K562 (cell line): ENCODE measurements at regions not wholly inside any gene's neighbourhood (a gene's known extent, or its start where the extent isn't known, plus 50 kb on each side); places are given as distances from the start of the nearest gene placed in this dataset.

Source experiments
- ATAC-seq: fragments of 200-7000 bp; cut with Tn5 transposase; 3 replicates; pipeline ENCODE4 v1.9.1; 2020; ENCODE audit warnings: moderate library complexity
- BruUV-seq: library from RNA; stranded (reverse); fragments of 400-500 nt; replicated peaks from 2 replicates; lab custom pipeline; 2021; lab: Mats Ljungman, UMichigan
- CTCF ChIA-PET: fragments of 300-600 bp; formaldehyde crosslinking; extraction: SDS; loops from one replicate; lab custom pipeline; 2021; ENCODE audit warnings: low intra/inter-chr PET ratio; lab: Yijun Ruan, JAX
- POLR2A ChIA-PET: fragments of 300-600, 350-650 bp; sonication (Branson Sonifier 250); formaldehyde crosslinking; extraction: SDS; loops from one replicate; lab custom pipeline; 2021; ENCODE audit warnings: antibody characterized with exemption, inconsistent platforms; lab: Yijun Ruan, JAX
- DNase-seq, 4 experiments: peaks; one replicate each; pipeline versions ENCODE4 v3.0.0 to v3.0.0-alpha.2; 2011 to 2018; ENCODE audit warnings: low spot score in 3 of 4, mixed read lengths in 3 of 4; ENCODE audit errors: extremely low read depth in 1 of 4
- FAIRE-seq: peaks from 2 replicates; lab custom pipeline; 2011; peaks lifted over from hg19 to GRCh38; lab: Jason Lieb, UNC
- H2AFZ ChIP-seq: 2 replicates; pipeline ENCODE4 v1.6.0; 2011; ENCODE audit warnings: low read depth, low read length, control low read depth, inconsistent platforms
- H3K27ac ChIP-seq: fragments of 200-600 bp; 3 replicates; pipeline ENCODE4 v1.8.0; 2011; ENCODE audit warnings: low read depth, mild to moderate bottlenecking, control low read depth, inconsistent platforms, low read length, moderate library complexity, mixed read lengths; ENCODE audit errors: extremely low read depth
- H3K27me3 ChIP-seq, 2 experiments: fragments of 300-600 bp in 1 of 2; 2 replicates in 1 of 2; 3 replicates in 1 of 2; pipeline versions ENCODE4 v1.6.0 to v1.8.0; 2011; ENCODE audit warnings: inconsistent platforms in 2 of 2, low read length in 2 of 2, mild to moderate bottlenecking in 1 of 2, mixed read lengths in 1 of 2, moderate library complexity in 1 of 2; ENCODE audit not compliant: control insufficient read depth in 2 of 2, insufficient read depth in 2 of 2
- H3K36me3 ChIP-seq: fragments of 300-600 bp; 3 replicates; pipeline ENCODE4 v1.8.0; 2011; ENCODE audit warnings: mild to moderate bottlenecking, low read length, inconsistent platforms; ENCODE audit not compliant: control insufficient read depth, insufficient read depth
- H3K4me1 ChIP-seq, 2 experiments: fragments of 200-600 bp in 1 of 2; replicated peaks in 1 of 2; 2 replicates in 1 of 2; 3 replicates in 1 of 2; pipeline versions ENCODE4 v1.5.1 to v1.8.0; 2011; ENCODE audit warnings: inconsistent platforms in 2 of 2, low read length in 2 of 2, mild to moderate bottlenecking in 1 of 2, mixed read lengths in 1 of 2, moderate library complexity in 1 of 2; ENCODE audit not compliant: control insufficient read depth in 2 of 2, insufficient read depth in 2 of 2
- H3K4me2 ChIP-seq: 2 replicates; pipeline ENCODE4 v1.6.1; 2011; ENCODE audit warnings: low read length, control low read depth, inconsistent platforms, mixed read lengths; ENCODE audit not compliant: insufficient read depth
- H3K4me3 ChIP-seq: fragments of 200-600 bp; sonication (generic), shearing (Covaris generic); 2 replicates; pipeline ENCODE4 v1.5.1; 2016; ENCODE audit warnings: control low read depth, inconsistent platforms
- H3K79me2 ChIP-seq: fragments of 200-600 bp; 3 replicates; pipeline ENCODE4 v1.8.0; 2011; ENCODE audit warnings: low read length, inconsistent platforms; ENCODE audit not compliant: control insufficient read depth, insufficient read depth
- H3K9ac ChIP-seq, 2 experiments: 2 replicates each; pipeline versions ENCODE4 v1.6.0 to v1.6.1; 2011; ENCODE audit warnings: low read depth in 2 of 2, low read length in 2 of 2, control low read depth in 1 of 2, inconsistent platforms in 1 of 2, mild to moderate bottlenecking in 1 of 2, mixed read lengths in 1 of 2; ENCODE audit not compliant: insufficient read depth in 1 of 2
- H3K9me1 ChIP-seq: one replicate; pipeline ENCODE4 v1.6.0; 2011; ENCODE audit warnings: inconsistent platforms, mild to moderate bottlenecking, low read length, moderate library complexity; ENCODE audit not compliant: control insufficient read depth, insufficient read depth
- H3K9me3 ChIP-seq: replicated peaks from 2 replicates; pipeline ENCODE4 v1.5.1; 2011; ENCODE audit warnings: low read depth, low read length, inconsistent platforms; ENCODE audit not compliant: control insufficient read depth, insufficient read depth
- H4K20me1 ChIP-seq: replicated peaks from 2 replicates; pipeline ENCODE4 v1.6.1; 2011; ENCODE audit warnings: low read length, inconsistent platforms, mixed read lengths; ENCODE audit not compliant: control insufficient read depth, insufficient read depth
- ASH1L ChIP-seq: fragments of 450-650 bp; IDR thresholded peaks from 2 replicates; pipeline ENCODE4 v1.6.1; 2018; ENCODE audit warnings: borderline replicate concordance, mild to moderate bottlenecking, low read depth; ENCODE audit not compliant: partially characterized antibody
- FOXA3 ChIP-seq, 2 experiments: fragments of 450-650 bp in 1 of 2; sonication (generic) in 1 of 2; formaldehyde crosslinking; IDR thresholded peaks in 1 of 2; conservative IDR thresholded peaks in 1 of 2; 2 replicates each; pipeline versions ENCODE4 v1.4.0 to v1.8.0; 2020 to 2022; ENCODE audit warnings: mild to moderate bottlenecking in 2 of 2, missing genetic modification reagents in 1 of 2
- GABPA ChIP-seq: fragments of 200-800 bp; sonication (Bioruptor generic); conservative IDR thresholded peaks from 2 replicates; pipeline ENCODE4 v1.6.1; 2016; ENCODE audit warnings: low read depth, missing genetic modification characterization, missing compliant biosample characterization
- HOXB6 ChIP-seq: fragments of 250-450 bp; sonication (Bioruptor Pico); IDR thresholded peaks from 2 replicates; pipeline ENCODE4 v1.5.1; 2022; ENCODE audit warnings: mild to moderate bottlenecking, borderline replicate concordance
- ILF3 ChIP-seq: fragments of 450-650 bp; IDR thresholded peaks from 2 replicates; pipeline ENCODE4 v1.6.1; 2018; ENCODE audit warnings: antibody characterized with exemption, mild to moderate bottlenecking, moderate library complexity, borderline replicate concordance
- IRF2 ChIP-seq: sonication (generic); formaldehyde crosslinking; IDR thresholded peaks from 2 replicates; pipeline ENCODE4 v1.8.1; 2022; ENCODE audit warnings: mild to moderate bottlenecking, missing genetic modification reagents
- POLR3G ChIP-seq: IDR thresholded peaks from 2 replicates; pipeline ENCODE4 v1.6.1; 2011; ENCODE audit not compliant: insufficient read length, insufficient replicate concordance; ENCODE audit errors: extremely low read depth
- RFX7 ChIP-seq: fragments of 250-450 bp; sonication (Bioruptor Pico); IDR thresholded peaks from 2 replicates; pipeline ENCODE4 v1.5.1; 2021; ENCODE audit warnings: mild to moderate bottlenecking
- SRSF1 ChIP-seq: fragments of 200-400 bp; formaldehyde crosslinking; IDR thresholded peaks from 2 replicates; pipeline ENCODE4 v1.6.1; 2017; ENCODE audit warnings: mild to moderate bottlenecking, low read depth, low read length, moderate library complexity
- ZNF584 ChIP-seq: fragments of 200-800 bp; sonication (Bioruptor generic); IDR thresholded peaks from 2 replicates; pipeline ENCODE4 v1.6.1; 2016; ENCODE audit warnings: low read depth, mild to moderate bottlenecking, missing genetic modification characterization, missing compliant biosample characterization
- WGBS: fragments of 100-300 bp; shearing (Covaris generic); methylation state at CpG from one replicate; pipeline ENCODE4 v1.1.6; 2016; ENCODE audit warnings: low coverage, mixed read lengths; ENCODE audit not compliant: insufficient coverage; ENCODE audit errors: missing lambda C conversion rate; 5-methylcytosine and 5-hydroxymethylcytosine counted together
- in situ Hi-C: fragments of 300-500 bp; cut with MboI; formaldehyde crosslinking; loops from 4 replicates; pipeline ENCODE4 v1.15.0; 2018; ENCODE audit warnings: inconsistent platforms, mixed read lengths
- intact Hi-C: fragments of 100-400 bp; cut with micrococcal nuclease; formaldehyde crosslinking; loops from 2 replicates; pipeline ENCODE4 v1.14.2; 2022

- H3K9me1 ChIP-seq = no peaks in the 10 kb centered on the region
- H3K36me3 ChIP-seq = no peaks in the 10 kb centered on the region
- CTCF ChIA-PET = no interaction called here
- no peak for ATAC-seq
- BruUV-seq = no TSS peak
- H3K79me2 ChIP-seq = no peaks in the 10 kb centered on the region
- no peak for DNase-seq
- no peaks in the 10 kb centered on the region for H4K20me1 ChIP-seq
- H3K27ac ChIP-seq = no peak overlapping the region
- FAIRE-seq = no peak
- in situ Hi-C loops = no loop called here
- no peak overlapping the region for H3K4me3 ChIP-seq
- no peaks in the 10 kb centered on the region for H3K4me1 ChIP-seq
- no peak overlapping the region for H2AFZ ChIP-seq
- no peak overlapping the region for H3K4me2 ChIP-seq
- TF ChIP-seq ILF3 = no peak
- TF ChIP-seq HOXB6 = no peak
- H3K9ac ChIP-seq = no peak overlapping the region
- H3K9me3 ChIP-seq = no peaks in the 10 kb centered on the region
- POLR2A ChIA-PET = no interaction called here
- WGBS = 60% methylated on average over 2 of the region's 2 CpGs
- no peaks in the 10 kb centered on the region for H3K27me3 ChIP-seq
- intact Hi-C loops = no loop called here
These were observed 1977.1 kb upstream of the CDH9 start for GRCh38 chr5:29015523-29015922.

GRCh38 chr5:29005386-29005785 lies 1967.0 kb upstream of the CDH9 start:
- Histone ChIP-seq H2AFZ (no peak overlapping the region), H4K20me1 (no peaks in the 10 kb centered on the region), H3K9ac (no peak overlapping the region), H3K79me2 (no peaks in the 10 kb centered on the region), H3K9me3 (peaks cover 1% of the 10 kb centered on the region; the same call in 1 of the 2 replicates), H3K4me1 (no peaks in the 10 kb centered on the region), H3K27ac (no peak overlapping the region), H3K36me3 (no peaks in the 10 kb centered on the region), H3K4me3 (no peak overlapping the region), H3K9me1 (no peaks in the 10 kb centered on the region), H3K27me3 (no peaks in the 10 kb centered on the region), H3K4me2 (no peak overlapping the region)
- in situ Hi-C loops (no loop called here), intact Hi-C loops (no loop called here)
- 23% methylated on average over 3 of the region's 3 CpGs for WGBS
- no TSS peak for BruUV-seq
- ChIA-PET POLR2A (no interaction called here), CTCF (no interaction called here)
- FAIRE-seq = no peak
- ATAC-seq = peak; percentile 69; the same call in 2 of the 3 replicates
- peak in 2 of 4 experiments; percentile 5 to 10 for DNase-seq
- no peak for TF ChIP-seq GABPA (tag)
- TF ChIP-seq ZNF584 (CRISPR knock-in tag) = no peak
- no peak for TF ChIP-seq IRF2
- no peak for TF ChIP-seq ASH1L
- no peak for TF ChIP-seq SRSF1
- no peak for TF ChIP-seq POLR3G
- no peak for TF ChIP-seq RFX7 (CRISPR knock-in tag)
- no peak for TF ChIP-seq FOXA3 (CRISPR knock-in tag; conservative IDR thresholded peaks at IDR 0.05 in 1 of 2, IDR thresholded peaks at IDR 0.05 in 1 of 2)
